ENCODE measurements at regions not wholly inside any gene's neighbourhood (a gene's known extent, or its start where the extent isn't known, plus 50 kb on each side); places are given as distances from the start of the nearest gene placed in this dataset.

DNA sequence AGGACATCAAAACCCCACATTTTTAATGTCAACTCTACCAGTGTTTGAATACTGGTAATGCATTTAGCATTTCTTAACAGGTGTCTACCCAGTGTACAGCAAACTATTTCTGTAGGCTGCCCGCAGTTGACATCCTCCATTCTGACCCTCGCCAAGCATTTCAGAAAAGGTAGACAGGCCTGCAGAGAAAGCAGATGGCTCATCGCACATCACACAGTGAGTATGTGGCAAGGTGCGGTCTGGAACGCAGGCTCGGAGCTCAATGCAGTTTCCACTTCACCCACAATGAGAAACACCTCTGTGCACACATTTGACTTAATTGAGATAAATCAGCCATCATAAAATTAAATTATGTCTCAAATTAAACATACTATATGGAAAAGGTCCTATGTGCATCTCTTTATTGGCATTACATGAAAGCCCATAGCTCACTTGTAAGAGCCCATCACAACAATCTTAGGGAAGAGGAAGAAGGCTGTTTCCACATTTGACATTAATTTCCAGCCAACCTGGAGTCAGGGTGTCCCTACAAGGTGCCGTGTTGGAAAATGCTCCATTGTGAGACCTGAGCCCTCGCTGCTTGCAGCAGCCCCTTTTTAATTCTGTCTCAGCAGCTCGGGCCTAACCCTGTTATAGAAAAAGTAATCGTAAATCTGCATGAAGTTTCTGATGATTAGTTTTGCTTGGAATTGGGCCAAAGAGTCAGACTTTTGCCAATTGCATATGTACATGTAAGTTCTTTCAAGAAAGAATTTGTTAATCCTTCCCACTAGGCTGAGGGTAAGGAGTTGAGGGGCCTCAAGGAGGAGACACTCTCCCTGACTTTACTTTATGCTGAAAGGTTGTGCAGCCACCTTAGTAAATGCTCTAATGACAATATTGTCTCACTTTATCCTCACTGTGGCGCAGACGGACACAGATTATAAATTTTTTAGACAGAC, 378.7 kb upstream of the DYNLRB2 start:
- TF ChIP-seq, protein P1, sequence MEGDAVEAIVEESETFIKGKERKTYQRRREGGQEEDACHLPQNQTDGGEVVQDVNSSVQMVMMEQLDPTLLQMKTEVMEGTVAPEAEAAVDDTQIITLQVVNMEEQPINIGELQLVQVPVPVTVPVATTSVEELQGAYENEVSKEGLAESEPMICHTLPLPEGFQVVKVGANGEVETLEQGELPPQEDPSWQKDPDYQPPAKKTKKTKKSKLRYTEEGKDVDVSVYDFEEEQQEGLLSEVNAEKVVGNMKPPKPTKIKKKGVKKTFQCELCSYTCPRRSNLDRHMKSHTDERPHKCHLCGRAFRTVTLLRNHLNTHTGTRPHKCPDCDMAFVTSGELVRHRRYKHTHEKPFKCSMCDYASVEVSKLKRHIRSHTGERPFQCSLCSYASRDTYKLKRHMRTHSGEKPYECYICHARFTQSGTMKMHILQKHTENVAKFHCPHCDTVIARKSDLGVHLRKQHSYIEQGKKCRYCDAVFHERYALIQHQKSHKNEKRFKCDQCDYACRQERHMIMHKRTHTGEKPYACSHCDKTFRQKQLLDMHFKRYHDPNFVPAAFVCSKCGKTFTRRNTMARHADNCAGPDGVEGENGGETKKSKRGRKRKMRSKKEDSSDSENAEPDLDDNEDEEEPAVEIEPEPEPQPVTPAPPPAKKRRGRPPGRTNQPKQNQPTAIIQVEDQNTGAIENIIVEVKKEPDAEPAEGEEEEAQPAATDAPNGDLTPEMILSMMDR (conservative IDR thresholded peaks at IDR 0.05): no peak
- no peak for TF ChIP-seq EZH2 (IDR thresholded peaks at IDR 0.05; ENCODE audit: low read depth)

All from PC-9 (cell line).